Activated T-cell treated with anti-CD3 and anti-CD28 coated beads for 48 hours (primary cell): ENCODE measurements at regions not wholly inside any gene's neighbourhood (a gene's known extent, or its start where the extent isn't known, plus 50 kb on each side); places are given as distances from the start of the nearest gene placed in this dataset.

Experiments used
- DNase-seq: peaks from one replicate; pipeline ENCODE4 v3.0.0-alpha.2; 2020; ENCODE audit warnings: low read depth

- DNase-seq, result no peak
These were observed 662.4 kb downstream of the GALR1 start for GRCh38 chr18:77911971-77912605.

GRCh38 chr18:77918730-77919129 is 669.1 kb downstream of the GALR1 start:
- DNase-seq, result no peak

- no peak for DNase-seq
These were observed 670.3 kb downstream of the GALR1 start for GRCh38 chr18:77919923-77920322.

GRCh38 chr18:77935342-77935741 is 685.7 kb downstream of the GALR1 start:
- DNase-seq, result no peak

- no peak for DNase-seq
These were observed 690.9 kb downstream of the GALR1 start for GRCh38 chr18:77940566-77940965.

- DNase-seq, result no peak
These were observed 694.9 kb downstream of the GALR1 start for GRCh38 chr18:77944533-77944932.

GRCh38 chr18:77948567-77948966 is 698.9 kb downstream of the GALR1 start:
- DNase-seq, result no peak

- DNase-seq, result no peak
These were observed 699.8 kb downstream of the GALR1 start for GRCh38 chr18:77949355-77949973.

GRCh38 chr18:77959248-77959647 is 709.6 kb downstream of the GALR1 start:
- DNase-seq, result no peak

GRCh38 chr18:77960791-77961410 is 711.3 kb downstream of the GALR1 start:
- DNase-seq, result no peak

GRCh38 chr18:77967071-77967470 is 717.4 kb downstream of the GALR1 start:
- no peak for DNase-seq

- DNase-seq, result no peak
These were observed 718.1 kb downstream of the GALR1 start for GRCh38 chr18:77967791-77968190.

GRCh38 chr18:77969972-77970371 is 720.3 kb downstream of the GALR1 start:
- no peak for DNase-seq

GRCh38 chr18:77970814-77971213 is 721.2 kb downstream of the GALR1 start:
- no peak for DNase-seq

GRCh38 chr18:77973745-77974144 is 724.1 kb downstream of the GALR1 start:
- DNase-seq, result no peak

- no peak for DNase-seq
These were observed 724.7 kb downstream of the GALR1 start for GRCh38 chr18:77974329-77974728.

GRCh38 chr18:77977331-77977730 is 727.7 kb downstream of the GALR1 start:
- no peak for DNase-seq

- DNase-seq, result no peak
These were observed 730.6 kb downstream of the GALR1 start for GRCh38 chr18:77980275-77980674.

GRCh38 chr18:77981874-77982273 is 732.2 kb downstream of the GALR1 start:
- DNase-seq, result no peak

GRCh38 chr18:77983270-77983669 is 733.6 kb downstream of the GALR1 start:
- no peak for DNase-seq

- no peak for DNase-seq
These were observed 734.5 kb downstream of the GALR1 start for GRCh38 chr18:77984178-77984577.

GRCh38 chr18:77984833-77985232 is 735.2 kb downstream of the GALR1 start:
- no peak for DNase-seq

GRCh38 chr18:77985526-77986281 is 736.1 kb downstream of the GALR1 start:
- no peak for DNase-seq
